Endothelial cell of umbilical vein (primary cell): ENCODE measurements at regions not wholly inside any gene's neighbourhood (a gene's known extent, or its start where the extent isn't known, plus 50 kb on each side); places are given as distances from the start of the nearest gene placed in this dataset.

Experiments
- EZH2 ChIP-seq: IDR thresholded peaks from 2 replicates; pipeline ENCODE4 v1.6.1; 2012; ENCODE audit warnings: borderline replicate concordance, low read depth, mild to moderate bottlenecking, moderate library complexity, low read length, inconsistent platforms; ENCODE audit not compliant: severe bottlenecking
- POLR2A ChIP-seq: IDR thresholded peaks from 2 replicates; pipeline ENCODE4 v1.6.1; 2012; ENCODE audit warnings: low read depth, mild to moderate bottlenecking, control low read depth, low read length
- TF ChIP-seq, protein P1 (sequence below), 2 donors: IDR thresholded peaks; 1 replicate in 1 of 2; 2 replicates in 1 of 2; pipeline ENCODE4 v1.5.1; 2011; ENCODE audit warnings: low read length in 2 of 2, mild to moderate bottlenecking in 2 of 2, moderate library complexity in 2 of 2, control low read depth in 1 of 2, inconsistent platforms in 1 of 2, low read depth in 1 of 2; ENCODE audit not compliant: insufficient read depth in 1 of 2; ENCODE audit errors: extremely low read depth in 1 of 2

DNA sequence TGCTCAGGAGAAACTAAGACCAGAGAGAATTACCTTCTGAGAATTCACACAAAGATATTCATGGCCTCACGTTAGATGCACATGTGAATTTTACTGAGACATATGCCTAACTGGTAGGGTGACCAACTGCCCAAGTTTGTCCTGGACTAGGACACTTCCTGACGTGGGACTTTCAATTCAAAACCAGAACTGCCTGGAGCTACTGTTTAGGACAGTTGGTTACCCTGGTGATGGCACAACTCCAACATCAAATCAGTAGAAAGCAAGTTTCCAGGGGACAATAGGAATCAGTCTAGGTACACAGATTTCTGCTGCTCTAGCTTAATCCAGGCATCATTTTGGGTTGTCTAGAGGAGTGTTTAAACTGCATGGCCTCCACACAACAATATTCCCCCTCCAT, 178.7 kb downstream of the GXYLT1 start:
- TF ChIP-seq EZH2 (no peak), POLR2A (no peak)
- TF ChIP-seq, protein P1, sequence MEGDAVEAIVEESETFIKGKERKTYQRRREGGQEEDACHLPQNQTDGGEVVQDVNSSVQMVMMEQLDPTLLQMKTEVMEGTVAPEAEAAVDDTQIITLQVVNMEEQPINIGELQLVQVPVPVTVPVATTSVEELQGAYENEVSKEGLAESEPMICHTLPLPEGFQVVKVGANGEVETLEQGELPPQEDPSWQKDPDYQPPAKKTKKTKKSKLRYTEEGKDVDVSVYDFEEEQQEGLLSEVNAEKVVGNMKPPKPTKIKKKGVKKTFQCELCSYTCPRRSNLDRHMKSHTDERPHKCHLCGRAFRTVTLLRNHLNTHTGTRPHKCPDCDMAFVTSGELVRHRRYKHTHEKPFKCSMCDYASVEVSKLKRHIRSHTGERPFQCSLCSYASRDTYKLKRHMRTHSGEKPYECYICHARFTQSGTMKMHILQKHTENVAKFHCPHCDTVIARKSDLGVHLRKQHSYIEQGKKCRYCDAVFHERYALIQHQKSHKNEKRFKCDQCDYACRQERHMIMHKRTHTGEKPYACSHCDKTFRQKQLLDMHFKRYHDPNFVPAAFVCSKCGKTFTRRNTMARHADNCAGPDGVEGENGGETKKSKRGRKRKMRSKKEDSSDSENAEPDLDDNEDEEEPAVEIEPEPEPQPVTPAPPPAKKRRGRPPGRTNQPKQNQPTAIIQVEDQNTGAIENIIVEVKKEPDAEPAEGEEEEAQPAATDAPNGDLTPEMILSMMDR (IDR thresholded peaks at IDR 0.05; ENCODE audit: extremely low read depth in 1 of 2, insufficient read depth in 1 of 2, low read depth in 1 of 2, low read length in 2 of 2) = no peak
